ENCODE measurements at regions not wholly inside any gene's neighbourhood (a gene's known extent, or its start where the extent isn't known, plus 50 kb on each side); places are given as distances from the start of the nearest gene placed in this dataset.

- Histone ChIP-seq H3K4me2 (ENCODE audit: low read length) (no peak overlapping the region), H3K79me2 (ENCODE audit: insufficient read depth, low read length) (no peaks in the 10 kb centered on the region), H2AFZ (ENCODE audit: low read length) (no peak overlapping the region), H3K4me3 (ENCODE audit: low read depth, low read length, poor library complexity, severe bottlenecking) (no peak overlapping the region), H3K27ac (ENCODE audit: low read depth, low read length, poor library complexity, severe bottlenecking) (no peak overlapping the region), H3F3A (ENCODE audit: insufficient read depth, low read length) (no peaks in the 10 kb centered on the region), H3K36me3 (ENCODE audit: insufficient read depth, low read length) (no peaks in the 10 kb centered on the region), H3K4me1 (ENCODE audit: insufficient read depth, low read length, severe bottlenecking) (no peaks in the 10 kb centered on the region), H3K9me3 (ENCODE audit: low read length) (0 out of 2 replicates have a peak, but pooled peaks cover 2% of the 10 kb centered on the region), H3K9me2 (ENCODE audit: low read depth, low read length) (no peaks in the 10 kb centered on the region), H3K27me3 (ENCODE audit: insufficient read depth, low read length) (no peaks in the 10 kb centered on the region), H4K20me1 (ENCODE audit: insufficient read depth, low read length) (no peaks in the 10 kb centered on the region), H3K9ac (ENCODE audit: low read length) (no peak overlapping the region)
- no peak for TF ChIP-seq EZH2 (IDR thresholded peaks at IDR 0.05; ENCODE audit: borderline replicate concordance, low read length)
- TF ChIP-seq, protein P1, sequence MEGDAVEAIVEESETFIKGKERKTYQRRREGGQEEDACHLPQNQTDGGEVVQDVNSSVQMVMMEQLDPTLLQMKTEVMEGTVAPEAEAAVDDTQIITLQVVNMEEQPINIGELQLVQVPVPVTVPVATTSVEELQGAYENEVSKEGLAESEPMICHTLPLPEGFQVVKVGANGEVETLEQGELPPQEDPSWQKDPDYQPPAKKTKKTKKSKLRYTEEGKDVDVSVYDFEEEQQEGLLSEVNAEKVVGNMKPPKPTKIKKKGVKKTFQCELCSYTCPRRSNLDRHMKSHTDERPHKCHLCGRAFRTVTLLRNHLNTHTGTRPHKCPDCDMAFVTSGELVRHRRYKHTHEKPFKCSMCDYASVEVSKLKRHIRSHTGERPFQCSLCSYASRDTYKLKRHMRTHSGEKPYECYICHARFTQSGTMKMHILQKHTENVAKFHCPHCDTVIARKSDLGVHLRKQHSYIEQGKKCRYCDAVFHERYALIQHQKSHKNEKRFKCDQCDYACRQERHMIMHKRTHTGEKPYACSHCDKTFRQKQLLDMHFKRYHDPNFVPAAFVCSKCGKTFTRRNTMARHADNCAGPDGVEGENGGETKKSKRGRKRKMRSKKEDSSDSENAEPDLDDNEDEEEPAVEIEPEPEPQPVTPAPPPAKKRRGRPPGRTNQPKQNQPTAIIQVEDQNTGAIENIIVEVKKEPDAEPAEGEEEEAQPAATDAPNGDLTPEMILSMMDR (IDR thresholded peaks at IDR 0.05; ENCODE audit: low read length) = no peak
Observed at GRCh38 chr12:72872238-72872887, 600.2 kb downstream of the TRHDE start.

GRCh38 chr12:72872996-72873395 lies 600.8 kb downstream of the TRHDE start:
- TF ChIP-seq, protein P1 (IDR thresholded peaks at IDR 0.05; ENCODE audit: low read length) = no peak
- TF ChIP-seq EZH2 (IDR thresholded peaks at IDR 0.05; ENCODE audit: borderline replicate concordance, low read length) = no peak
- no peaks in the 10 kb centered on the region for H3K27me3 ChIP-seq (ENCODE audit: insufficient read depth, low read length)
- no peak overlapping the region for H3K27ac ChIP-seq (ENCODE audit: low read depth, low read length, poor library complexity, severe bottlenecking)
- no peaks in the 10 kb centered on the region for H4K20me1 ChIP-seq (ENCODE audit: insufficient read depth, low read length)
- no peaks in the 10 kb centered on the region for H3F3A ChIP-seq (ENCODE audit: insufficient read depth, low read length)
- no peak overlapping the region for H2AFZ ChIP-seq (ENCODE audit: low read length)
- no peak overlapping the region for H3K9ac ChIP-seq (ENCODE audit: low read length)
- H3K79me2 ChIP-seq (ENCODE audit: insufficient read depth, low read length) = no peaks in the 10 kb centered on the region
- H3K4me2 ChIP-seq (ENCODE audit: low read length) = no peak overlapping the region
- no peak overlapping the region for H3K4me3 ChIP-seq (ENCODE audit: low read depth, low read length, poor library complexity, severe bottlenecking)
- H3K9me3 ChIP-seq (ENCODE audit: low read length) = 0 out of 2 replicates have a peak, but pooled peaks cover 2% of the 10 kb centered on the region
- no peaks in the 10 kb centered on the region for H3K4me1 ChIP-seq (ENCODE audit: insufficient read depth, low read length, severe bottlenecking)
- no peaks in the 10 kb centered on the region for H3K36me3 ChIP-seq (ENCODE audit: insufficient read depth, low read length)
- no peaks in the 10 kb centered on the region for H3K9me2 ChIP-seq (ENCODE audit: low read depth, low read length)

DNA sequence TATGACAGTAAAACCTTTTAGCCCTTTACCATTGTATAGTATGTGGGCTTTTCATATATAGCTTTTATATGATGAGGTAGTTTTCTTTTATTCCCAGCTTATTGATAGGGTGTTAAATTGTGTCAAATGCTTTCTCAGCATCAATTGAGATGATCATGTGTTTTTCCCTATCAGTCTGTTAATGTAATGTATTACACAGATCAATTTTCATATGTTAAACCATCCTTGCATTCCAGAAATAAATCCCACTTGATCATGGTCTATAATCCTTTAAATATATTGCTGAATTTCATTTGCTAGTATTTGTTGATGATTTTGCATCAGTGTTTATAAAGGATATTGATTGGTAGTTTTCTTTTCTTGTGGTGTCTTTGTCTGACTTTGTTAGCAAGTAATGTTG lies 603.9 kb downstream of the TRHDE start:
- H2AFZ ChIP-seq (ENCODE audit: low read length) = no peak overlapping the region
- 0 out of 2 replicates have a peak, but pooled peaks cover 2% of the 10 kb centered on the region for H3K9me3 ChIP-seq (ENCODE audit: low read length)
- no peak overlapping the region for H3K4me2 ChIP-seq (ENCODE audit: low read length)
- TF ChIP-seq EZH2 (IDR thresholded peaks at IDR 0.05; ENCODE audit: borderline replicate concordance, low read length) = no peak
- TF ChIP-seq, protein P1 (IDR thresholded peaks at IDR 0.05; ENCODE audit: low read length) = no peak
- no peak overlapping the region for H3K9ac ChIP-seq (ENCODE audit: low read length)
- H3K4me1 ChIP-seq (ENCODE audit: insufficient read depth, low read length, severe bottlenecking) = no peaks in the 10 kb centered on the region
- H3K27ac ChIP-seq (ENCODE audit: low read depth, low read length, poor library complexity, severe bottlenecking) = no peak overlapping the region
- H3K9me2 ChIP-seq (ENCODE audit: low read depth, low read length) = no peaks in the 10 kb centered on the region
- no peaks in the 10 kb centered on the region for H4K20me1 ChIP-seq (ENCODE audit: insufficient read depth, low read length)
- no peaks in the 10 kb centered on the region for H3K27me3 ChIP-seq (ENCODE audit: insufficient read depth, low read length)
- no peaks in the 10 kb centered on the region for H3F3A ChIP-seq (ENCODE audit: insufficient read depth, low read length)
- H3K4me3 ChIP-seq (ENCODE audit: low read depth, low read length, poor library complexity, severe bottlenecking) = no peak overlapping the region
- no peaks in the 10 kb centered on the region for H3K79me2 ChIP-seq (ENCODE audit: insufficient read depth, low read length)
- H3K36me3 ChIP-seq (ENCODE audit: insufficient read depth, low read length) = no peaks in the 10 kb centered on the region

Measured in OCI-LY1 (cell line).